Stimulated activated naive CD4-positive, alpha-beta T cell treated with Interleukin-2 at 50 U/mL for 16 hours (primary cell): ENCODE measurements at regions not wholly inside any gene's neighbourhood (a gene's known extent, or its start where the extent isn't known, plus 50 kb on each side); places are given as distances from the start of the nearest gene placed in this dataset.

Experiments used
- DNase-seq: peaks from one replicate; lab custom pipeline; 2025; lab: John Stamatoyannopoulos, UW

- no peak for DNase-seq
These were observed 115.1 kb upstream of the RPL38 start for GRCh38 chr17:74088285-74088933.

GRCh38 chr17:74088934-74089329 is 114.5 kb upstream of the RPL38 start:
- DNase-seq, result no peak

- DNase-seq, result no peak
These were observed 114.1 kb upstream of the RPL38 start for GRCh38 chr17:74089380-74089779.

- DNase-seq, result no peak
These were observed 113.5 kb upstream of the RPL38 start for GRCh38 chr17:74089869-74090464.

GRCh38 chr17:74094651-74095050 is 108.8 kb upstream of the RPL38 start:
- no peak for DNase-seq

- no peak for DNase-seq
These were observed 107.0 kb upstream of the RPL38 start for GRCh38 chr17:74096456-74096855.

- no peak for DNase-seq
These were observed 105.9 kb upstream of the RPL38 start for GRCh38 chr17:74097450-74098135.

GRCh38 chr17:74098136-74099024 is 105.1 kb upstream of the RPL38 start:
- no peak for DNase-seq

- DNase-seq, result no peak
These were observed 103.8 kb upstream of the RPL38 start for GRCh38 chr17:74099442-74100340.

GRCh38 chr17:74104921-74105320 is 98.6 kb upstream of the RPL38 start:
- no peak for DNase-seq

GRCh38 chr17:74107107-74107506 is 96.4 kb upstream of the RPL38 start:
- no peak for DNase-seq

GRCh38 chr17:74108126-74108705 is 95.3 kb upstream of the RPL38 start:
- DNase-seq, result no peak

GRCh38 chr17:74110467-74110866 is 93.0 kb upstream of the RPL38 start:
- DNase-seq, result no peak

GRCh38 chr17:74113326-74113725 is 90.2 kb upstream of the RPL38 start:
- no peak for DNase-seq

GRCh38 chr17:74113952-74114351 is 89.5 kb upstream of the RPL38 start:
- DNase-seq, result no peak

GRCh38 chr17:74114881-74115470 is 88.5 kb upstream of the RPL38 start:
- DNase-seq, result no peak

GRCh38 chr17:74115586-74115985 is 87.9 kb upstream of the RPL38 start:
- DNase-seq, result no peak

- no peak for DNase-seq
These were observed 87.3 kb upstream of the RPL38 start for GRCh38 chr17:74116087-74116717.

- no peak for DNase-seq
These were observed 86.3 kb upstream of the RPL38 start for GRCh38 chr17:74117087-74117698.

- no peak for DNase-seq
These were observed 85.5 kb upstream of the RPL38 start for GRCh38 chr17:74117999-74118421.
